GM23338 (cell line): ENCODE measurements at regions not wholly inside any gene's neighbourhood (a gene's known extent, or its start where the extent isn't known, plus 50 kb on each side); places are given as distances from the start of the nearest gene placed in this dataset.

Source experiments
- ATAC-seq: fragments of 200-7000 bp; cut with Tn5 transposase; 3 replicates; pipeline ENCODE4 v1.9.1; 2020
- DNase-seq: peaks from one replicate; pipeline ENCODE4 v3.0.0-alpha.2; 2015; ENCODE audit warnings: low spot score
- H2AFZ ChIP-seq: fragments of 200-600 bp; sonication (generic); 2 replicates; pipeline ENCODE4 v1.8.0; 2016; ENCODE audit warnings: antibody characterized with exemption, mild to moderate bottlenecking, moderate library complexity
- H3F3A ChIP-seq: fragments of 200-600 bp; sonication (generic); replicated peaks from 2 replicates; pipeline ENCODE4 v1.8.0; 2017; ENCODE audit warnings: antibody characterized with exemption, mixed run types, low read depth
- H3K27ac ChIP-seq: fragments of 200-600 bp; sonication (generic); 2 replicates; pipeline ENCODE4 v1.6.1; 2016; ENCODE audit warnings: low read depth
- H3K27me3 ChIP-seq: fragments of 200-600 bp; sonication (generic); 2 replicates; pipeline ENCODE4 v1.8.0; 2016; ENCODE audit warnings: mild to moderate bottlenecking, mixed run types, moderate library complexity; ENCODE audit not compliant: insufficient read depth
- H3K36me3 ChIP-seq: fragments of 200-600 bp; sonication (generic); 2 replicates; pipeline ENCODE4 v1.8.0; 2016; ENCODE audit warnings: mild to moderate bottlenecking; ENCODE audit not compliant: insufficient read depth
- H3K4me1 ChIP-seq: fragments of 200-600 bp; sonication (generic); 2 replicates; pipeline ENCODE4 v1.8.0; 2016; ENCODE audit warnings: mild to moderate bottlenecking, moderate library complexity; ENCODE audit not compliant: insufficient read depth
- H3K4me2 ChIP-seq: fragments of 200-600 bp; sonication (generic); 2 replicates; pipeline ENCODE4 v1.7.1; 2017; ENCODE audit warnings: mixed run types
- H3K4me3 ChIP-seq: fragments of 200-600 bp; sonication (generic); 2 replicates; pipeline ENCODE4 v1.6.1; 2016; ENCODE audit warnings: mixed run types
- H3K79me2 ChIP-seq: fragments of 200-600 bp; sonication (generic); replicated peaks from 2 replicates; pipeline ENCODE4 v1.8.0; 2017; ENCODE audit warnings: mild to moderate bottlenecking; ENCODE audit not compliant: insufficient read depth
- H3K9me2 ChIP-seq: fragments of 200-600 bp; sonication (generic); 2 replicates; pipeline ENCODE4 v1.8.0; 2017; ENCODE audit not compliant: insufficient read depth
- H4K20me1 ChIP-seq: fragments of 200-600 bp; sonication (generic); replicated peaks from 2 replicates; pipeline ENCODE4 v1.8.0; 2017; ENCODE audit warnings: mild to moderate bottlenecking; ENCODE audit not compliant: insufficient read depth
- H3K27ac Mint-ChIP-seq: 2 replicates; pipeline ENCODE4 v1.8.0; 2020; ENCODE audit warnings: inconsistent platforms, mild to moderate bottlenecking, moderate library complexity, mixed read lengths
- H3K27me3 Mint-ChIP-seq: 3 replicates; pipeline ENCODE4 v1.8.0; 2022; ENCODE audit warnings: low read depth, mild to moderate bottlenecking, moderate library complexity, mixed read lengths, inconsistent platforms; ENCODE audit not compliant: insufficient read depth, poor library complexity
- H3K36me3 Mint-ChIP-seq: 3 replicates; pipeline ENCODE4 v1.8.0; 2021; ENCODE audit warnings: low read depth, mild to moderate bottlenecking, inconsistent platforms, moderate library complexity, mixed read lengths
- H3K4me1 Mint-ChIP-seq: 3 replicates; pipeline ENCODE4 v1.8.0; 2020; ENCODE audit warnings: mild to moderate bottlenecking, inconsistent platforms, mixed read lengths
- H3K4me3 Mint-ChIP-seq: 3 replicates; pipeline ENCODE4 v1.8.0; 2021; ENCODE audit warnings: moderate library complexity, mild to moderate bottlenecking, inconsistent platforms, mixed read lengths
- H3K9me3 Mint-ChIP-seq: 3 replicates; pipeline ENCODE4 v1.8.0; 2020; ENCODE audit warnings: moderate library complexity, mild to moderate bottlenecking, inconsistent platforms, mixed read lengths
- CREB1 ChIP-seq: fragments of 250-450 bp; sonication (Bioruptor Pico); IDR thresholded peaks from 2 replicates; pipeline ENCODE4 v1.5.0; 2020; ENCODE audit warnings: low read depth, mild to moderate bottlenecking, moderate library complexity
- CTCF ChIP-seq, 2 experiments: fragments of 200-600 bp in 1 of 2; sonication (generic) in 1 of 2; conservative IDR thresholded peaks; 2 replicates each; pipeline versions ENCODE4 v1.5.1 to v1.6.1; 2016 to 2017; ENCODE audit warnings: antibody characterized with exemption in 2 of 2, low read depth in 2 of 2, mild to moderate bottlenecking in 2 of 2, moderate library complexity in 1 of 2
- EZH2 ChIP-seq: fragments of 200-600 bp; sonication (generic); IDR thresholded peaks from one replicate; pipeline ENCODE4 v1.8.0; 2017; ENCODE audit warnings: antibody characterized with exemption, mild to moderate bottlenecking, low read depth; ENCODE audit not compliant: unreplicated experiment
- NANOG ChIP-seq: IDR thresholded peaks from 2 replicates; pipeline ENCODE4 v1.6.1; 2016; ENCODE audit warnings: antibody characterized with exemption, borderline replicate concordance
- REST ChIP-seq: IDR thresholded peaks from one replicate; pipeline ENCODE4 v1.6.1; 2018; ENCODE audit warnings: antibody characterized with exemption; ENCODE audit not compliant: unreplicated experiment
- ZNF114 ChIP-seq: fragments of 250-450 bp; sonication (Bioruptor Pico); IDR thresholded peaks from 2 replicates; pipeline ENCODE4 v1.5.0; 2020; ENCODE audit warnings: mild to moderate bottlenecking, moderate library complexity
- ZNF331 ChIP-seq: fragments of 250-450 bp; sonication (Bioruptor Pico); IDR thresholded peaks from 2 replicates; pipeline ENCODE4 v1.5.0; 2020; ENCODE audit warnings: low read depth, mild to moderate bottlenecking, moderate library complexity
- ZNF462 ChIP-seq: fragments of 250-450 bp; sonication (Bioruptor Pico); IDR thresholded peaks from 2 replicates; pipeline ENCODE4 v1.5.0; 2020; ENCODE audit warnings: mild to moderate bottlenecking, moderate library complexity

- TF ChIP-seq REST (no peak), EZH2 (no peak), ZNF331 (CRISPR knock-in tag) (no peak), CREB1 (CRISPR knock-in tag) (no peak)
These were observed 553.7 kb upstream of the LMO3 start (continued) for GRCh38 chr12:17159506-17160300.

- H3K4me2 ChIP-seq: no peak overlapping the region
- H3K9me3 Mint-ChIP-seq: peaks cover 6% of the 10 kb centered on the region
- peaks cover 7% of the 10 kb centered on the region for H3K9me2 ChIP-seq
- H3F3A ChIP-seq: no peaks in the 10 kb centered on the region
- no peak overlapping the region for H3K27ac Mint-ChIP-seq
- no peaks in the 10 kb centered on the region for H3K36me3 ChIP-seq
- no peaks in the 10 kb centered on the region for H3K79me2 ChIP-seq
- H3K36me3 Mint-ChIP-seq: peaks cover 6% of the 10 kb centered on the region; the same call in 2 of the 3 replicates
- H3K4me1 ChIP-seq: no peaks in the 10 kb centered on the region
- no peak overlapping the region for H3K27ac ChIP-seq
- no peak for ATAC-seq
- H3K4me3 Mint-ChIP-seq: no peak overlapping the region
- no peaks in the 10 kb centered on the region for H4K20me1 ChIP-seq
- peaks cover 1% of the 10 kb centered on the region for H3K27me3 Mint-ChIP-seq
- no peaks in the 10 kb centered on the region for H3K4me1 Mint-ChIP-seq
- H3K27me3 ChIP-seq: no peaks in the 10 kb centered on the region
- DNase-seq: no peak
- H2AFZ ChIP-seq: no peak overlapping the region
- H3K4me3 ChIP-seq: no peak overlapping the region
- no peak for TF ChIP-seq CREB1 (CRISPR knock-in tag)
- no peak for TF ChIP-seq ZNF462 (CRISPR knock-in tag)
- TF ChIP-seq ZNF114 (CRISPR knock-in tag): no peak
- no peak for TF ChIP-seq ZNF331 (CRISPR knock-in tag)
- no peak for TF ChIP-seq EZH2
- TF ChIP-seq CTCF (conservative IDR thresholded peaks at IDR 0.05; ENCODE audit: low read depth in 2 of 2): no peak
- TF ChIP-seq NANOG: no peak
These were observed 552.2 kb upstream of the LMO3 start for GRCh38 chr12:17158201-17158600.
